ENCODE measurements at regions not wholly inside any gene's neighbourhood (a gene's known extent, or its start where the extent isn't known, plus 50 kb on each side); places are given as distances from the start of the nearest gene placed in this dataset.

DNA sequence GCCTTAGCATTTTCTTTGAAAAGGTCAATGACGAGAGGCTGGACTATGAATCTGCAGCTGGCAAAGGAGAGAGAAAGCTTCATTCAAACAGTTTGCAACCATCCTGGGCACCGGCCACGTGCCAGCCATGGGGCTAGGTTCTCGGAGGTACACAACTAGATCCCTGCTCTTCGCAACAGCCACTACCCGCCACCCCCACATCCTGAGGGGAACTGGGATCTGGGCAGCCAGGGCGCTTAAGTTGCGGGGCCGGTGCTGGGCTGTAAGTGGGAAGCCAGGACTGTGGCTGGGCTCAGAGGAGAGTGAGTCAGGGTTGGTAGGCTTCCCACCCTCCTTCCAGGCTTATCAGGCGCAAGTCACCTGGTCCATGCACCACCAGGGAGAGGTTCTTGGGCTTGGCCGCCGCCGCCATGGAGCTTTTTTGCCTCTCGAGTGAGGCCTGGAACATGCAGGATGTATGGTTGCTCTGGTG lies 95.0 kb upstream of the TERB2 start:
- TF ChIP-seq, protein P1, sequence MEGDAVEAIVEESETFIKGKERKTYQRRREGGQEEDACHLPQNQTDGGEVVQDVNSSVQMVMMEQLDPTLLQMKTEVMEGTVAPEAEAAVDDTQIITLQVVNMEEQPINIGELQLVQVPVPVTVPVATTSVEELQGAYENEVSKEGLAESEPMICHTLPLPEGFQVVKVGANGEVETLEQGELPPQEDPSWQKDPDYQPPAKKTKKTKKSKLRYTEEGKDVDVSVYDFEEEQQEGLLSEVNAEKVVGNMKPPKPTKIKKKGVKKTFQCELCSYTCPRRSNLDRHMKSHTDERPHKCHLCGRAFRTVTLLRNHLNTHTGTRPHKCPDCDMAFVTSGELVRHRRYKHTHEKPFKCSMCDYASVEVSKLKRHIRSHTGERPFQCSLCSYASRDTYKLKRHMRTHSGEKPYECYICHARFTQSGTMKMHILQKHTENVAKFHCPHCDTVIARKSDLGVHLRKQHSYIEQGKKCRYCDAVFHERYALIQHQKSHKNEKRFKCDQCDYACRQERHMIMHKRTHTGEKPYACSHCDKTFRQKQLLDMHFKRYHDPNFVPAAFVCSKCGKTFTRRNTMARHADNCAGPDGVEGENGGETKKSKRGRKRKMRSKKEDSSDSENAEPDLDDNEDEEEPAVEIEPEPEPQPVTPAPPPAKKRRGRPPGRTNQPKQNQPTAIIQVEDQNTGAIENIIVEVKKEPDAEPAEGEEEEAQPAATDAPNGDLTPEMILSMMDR (IDR thresholded peaks at IDR 0.05) = no peak
- TF ChIP-seq EZH2 (IDR thresholded peaks at IDR 0.05; ENCODE audit: borderline replicate concordance, insufficient read depth, low read depth, low read length, poor library complexity, severe bottlenecking) = no peak

All from B cell (primary cell).